K562 (cell line): ENCODE measurements at regions not wholly inside any gene's neighbourhood (a gene's known extent, or its start where the extent isn't known, plus 50 kb on each side); places are given as distances from the start of the nearest gene placed in this dataset.

Source experiments
- ATAC-seq: fragments of 200-7000 bp; cut with Tn5 transposase; 3 replicates; pipeline ENCODE4 v1.9.1; 2020; ENCODE audit warnings: moderate library complexity
- BruUV-seq: library from RNA; stranded (reverse); fragments of 400-500 nt; replicated peaks from 2 replicates; lab custom pipeline; 2021; lab: Mats Ljungman, UMichigan
- CTCF ChIA-PET: fragments of 300-600 bp; formaldehyde crosslinking; extraction: SDS; loops from one replicate; lab custom pipeline; 2021; ENCODE audit warnings: low intra/inter-chr PET ratio; lab: Yijun Ruan, JAX
- POLR2A ChIA-PET: fragments of 300-600, 350-650 bp; sonication (Branson Sonifier 250); formaldehyde crosslinking; extraction: SDS; loops from one replicate; lab custom pipeline; 2021; ENCODE audit warnings: antibody characterized with exemption, inconsistent platforms; lab: Yijun Ruan, JAX
- DNase-seq, 4 experiments: peaks; one replicate each; pipeline versions ENCODE4 v3.0.0 to v3.0.0-alpha.2; 2011 to 2018; ENCODE audit warnings: low spot score in 3 of 4, mixed read lengths in 3 of 4; ENCODE audit errors: extremely low read depth in 1 of 4
- FAIRE-seq: peaks from 2 replicates; lab custom pipeline; 2011; peaks lifted over from hg19 to GRCh38; lab: Jason Lieb, UNC
- H2AFZ ChIP-seq: 2 replicates; pipeline ENCODE4 v1.6.0; 2011; ENCODE audit warnings: low read depth, low read length, control low read depth, inconsistent platforms
- H3K27ac ChIP-seq: fragments of 200-600 bp; 3 replicates; pipeline ENCODE4 v1.8.0; 2011; ENCODE audit warnings: low read depth, mild to moderate bottlenecking, control low read depth, inconsistent platforms, low read length, moderate library complexity, mixed read lengths; ENCODE audit errors: extremely low read depth
- H3K27me3 ChIP-seq, 2 experiments: fragments of 300-600 bp in 1 of 2; 2 replicates in 1 of 2; 3 replicates in 1 of 2; pipeline versions ENCODE4 v1.6.0 to v1.8.0; 2011; ENCODE audit warnings: inconsistent platforms in 2 of 2, low read length in 2 of 2, mild to moderate bottlenecking in 1 of 2, mixed read lengths in 1 of 2, moderate library complexity in 1 of 2; ENCODE audit not compliant: control insufficient read depth in 2 of 2, insufficient read depth in 2 of 2
- H3K36me3 ChIP-seq: fragments of 300-600 bp; 3 replicates; pipeline ENCODE4 v1.8.0; 2011; ENCODE audit warnings: mild to moderate bottlenecking, low read length, inconsistent platforms; ENCODE audit not compliant: control insufficient read depth, insufficient read depth
- H3K4me1 ChIP-seq, 2 experiments: fragments of 200-600 bp in 1 of 2; replicated peaks in 1 of 2; 2 replicates in 1 of 2; 3 replicates in 1 of 2; pipeline versions ENCODE4 v1.5.1 to v1.8.0; 2011; ENCODE audit warnings: inconsistent platforms in 2 of 2, low read length in 2 of 2, mild to moderate bottlenecking in 1 of 2, mixed read lengths in 1 of 2, moderate library complexity in 1 of 2; ENCODE audit not compliant: control insufficient read depth in 2 of 2, insufficient read depth in 2 of 2
- H3K4me2 ChIP-seq: 2 replicates; pipeline ENCODE4 v1.6.1; 2011; ENCODE audit warnings: low read length, control low read depth, inconsistent platforms, mixed read lengths; ENCODE audit not compliant: insufficient read depth
- H3K4me3 ChIP-seq: fragments of 200-600 bp; sonication (generic), shearing (Covaris generic); 2 replicates; pipeline ENCODE4 v1.5.1; 2016; ENCODE audit warnings: control low read depth, inconsistent platforms
- H3K79me2 ChIP-seq: fragments of 200-600 bp; 3 replicates; pipeline ENCODE4 v1.8.0; 2011; ENCODE audit warnings: low read length, inconsistent platforms; ENCODE audit not compliant: control insufficient read depth, insufficient read depth
- H3K9ac ChIP-seq, 2 experiments: 2 replicates each; pipeline versions ENCODE4 v1.6.0 to v1.6.1; 2011; ENCODE audit warnings: low read depth in 2 of 2, low read length in 2 of 2, control low read depth in 1 of 2, inconsistent platforms in 1 of 2, mild to moderate bottlenecking in 1 of 2, mixed read lengths in 1 of 2; ENCODE audit not compliant: insufficient read depth in 1 of 2
- H3K9me1 ChIP-seq: one replicate; pipeline ENCODE4 v1.6.0; 2011; ENCODE audit warnings: inconsistent platforms, mild to moderate bottlenecking, low read length, moderate library complexity; ENCODE audit not compliant: control insufficient read depth, insufficient read depth
- H3K9me3 ChIP-seq: replicated peaks from 2 replicates; pipeline ENCODE4 v1.5.1; 2011; ENCODE audit warnings: low read depth, low read length, inconsistent platforms; ENCODE audit not compliant: control insufficient read depth, insufficient read depth
- H4K20me1 ChIP-seq: replicated peaks from 2 replicates; pipeline ENCODE4 v1.6.1; 2011; ENCODE audit warnings: low read length, inconsistent platforms, mixed read lengths; ENCODE audit not compliant: control insufficient read depth, insufficient read depth
- FOXA3 ChIP-seq, 2 experiments: fragments of 450-650 bp in 1 of 2; sonication (generic) in 1 of 2; formaldehyde crosslinking; IDR thresholded peaks in 1 of 2; conservative IDR thresholded peaks in 1 of 2; 2 replicates each; pipeline versions ENCODE4 v1.4.0 to v1.8.0; 2020 to 2022; ENCODE audit warnings: mild to moderate bottlenecking in 2 of 2, missing genetic modification reagents in 1 of 2
- HNRNPK ChIP-seq: fragments of 200-400 bp; formaldehyde crosslinking; IDR thresholded peaks from one replicate; pipeline ENCODE4 v1.6.1; 2018; ENCODE audit warnings: mild to moderate bottlenecking, low read depth, low read length; ENCODE audit not compliant: poor library complexity, severe bottlenecking
- L3MBTL2 ChIP-seq: fragments of 450-650 bp; IDR thresholded peaks from 2 replicates; pipeline ENCODE4 v1.6.1; 2016; ENCODE audit warnings: mild to moderate bottlenecking, moderate library complexity
- RBM25 ChIP-seq: fragments of 200-400 bp; formaldehyde crosslinking; IDR thresholded peaks from 2 replicates; pipeline ENCODE4 v1.6.1; 2018; ENCODE audit warnings: low read length, low read depth, moderate library complexity; ENCODE audit not compliant: severe bottlenecking
- ZFP36 ChIP-seq: fragments of 150-350 bp; IDR thresholded peaks from 2 replicates; pipeline ENCODE4 v1.6.1; 2018; ENCODE audit warnings: low read length, low read depth; ENCODE audit not compliant: partially characterized antibody
- ZNF384 ChIP-seq: IDR thresholded peaks from 2 replicates; pipeline ENCODE4 v1.6.1; 2012; ENCODE audit warnings: low read depth, low read length, improper control_type of control experiment
- ZNF445 ChIP-seq: fragments of 250-450 bp; sonication (Bioruptor Pico); IDR thresholded peaks from 2 replicates; pipeline ENCODE4 v1.4.0; 2020; ENCODE audit warnings: low read depth, mild to moderate bottlenecking, moderate library complexity
- WGBS: fragments of 100-300 bp; shearing (Covaris generic); methylation state at CpG from one replicate; pipeline ENCODE4 v1.1.6; 2016; ENCODE audit warnings: low coverage, mixed read lengths; ENCODE audit not compliant: insufficient coverage; ENCODE audit errors: missing lambda C conversion rate; 5-methylcytosine and 5-hydroxymethylcytosine counted together
- in situ Hi-C: fragments of 300-500 bp; cut with MboI; formaldehyde crosslinking; loops from 4 replicates; pipeline ENCODE4 v1.15.0; 2018; ENCODE audit warnings: inconsistent platforms, mixed read lengths
- intact Hi-C: fragments of 100-400 bp; cut with micrococcal nuclease; formaldehyde crosslinking; loops from 2 replicates; pipeline ENCODE4 v1.14.2; 2022

GRCh38 chr2:138094031-138094430 lies 129.8 kb downstream of the HNMT start:
- TF ChIP-seq FOXA3 (CRISPR knock-in tag; conservative IDR thresholded peaks at IDR 0.05 in 1 of 2, IDR thresholded peaks at IDR 0.05 in 1 of 2) (no peak), ZNF445 (CRISPR knock-in tag) (no peak), ZNF384 (no peak)
- 0% methylated on average over 3 of the region's 3 CpGs for WGBS
- POLR2A ChIA-PET, result no interaction called here
- H3K4me1 ChIP-seq, result no peaks in the 10 kb centered on the region
- BruUV-seq, result no TSS peak
- no peak for DNase-seq
- intact Hi-C loops, result loop anchor here (5.0 to 10.0 kb wide), 2 partner anchors 227 to 281 kb away; no protein-coding TSS in a partner anchor
- H3K36me3 ChIP-seq, result no peaks in the 10 kb centered on the region
- H3K9me3 ChIP-seq, result no peaks in the 10 kb centered on the region
- no peak overlapping the region for H3K27ac ChIP-seq
- ATAC-seq, result no peak
- no peak overlapping the region for H3K4me3 ChIP-seq
- H3K79me2 ChIP-seq, result no peaks in the 10 kb centered on the region
- no peak overlapping the region for H2AFZ ChIP-seq
- in situ Hi-C loops, result no loop called here
- no peaks in the 10 kb centered on the region for H3K27me3 ChIP-seq
- CTCF ChIA-PET, result no interaction called here
- no peaks in the 10 kb centered on the region for H3K9me1 ChIP-seq
- H3K9ac ChIP-seq, result no peak overlapping the region
- no peaks in the 10 kb centered on the region for H4K20me1 ChIP-seq
- FAIRE-seq, result no peak
- no peak overlapping the region for H3K4me2 ChIP-seq

GRCh38 chr2:138095336-138095735 lies 131.1 kb downstream of the HNMT start:
- Histone ChIP-seq H3K27me3 (no peaks in the 10 kb centered on the region), H3K79me2 (no peaks in the 10 kb centered on the region)
- CTCF ChIA-PET, result no interaction called here
- no peak for ATAC-seq
- no peak for TF ChIP-seq L3MBTL2
- TF ChIP-seq RBM25, result peak; percentile 69
- TF ChIP-seq HNRNPK, result no peak
- peak; percentile 90 for TF ChIP-seq ZFP36
- TF ChIP-seq, all 486 proteins: peak for 2
- intact Hi-C loops, result loop anchor here (10.0 kb wide), 1 partner anchor 279 kb away; no protein-coding TSS in a partner anchor
- H3K4me1 ChIP-seq, result no peaks in the 10 kb centered on the region
- POLR2A ChIA-PET, result interaction anchor here (0.7 to 0.8 kb wide), 2 partner anchors 8 to 23 kb away, joined by 4 read pairs; no protein-coding TSS in a partner anchor
- H3K27ac ChIP-seq, result no peak overlapping the region
- DNase-seq (no peak), FAIRE-seq (no peak)
- H3K9me3 ChIP-seq, result no peaks in the 10 kb centered on the region
- H3K9me1 ChIP-seq, result no peaks in the 10 kb centered on the region
- no TSS peak for BruUV-seq
- no peak overlapping the region for H3K4me2 ChIP-seq
- no peak overlapping the region for H2AFZ ChIP-seq
- no peaks in the 10 kb centered on the region for H4K20me1 ChIP-seq
- in situ Hi-C loops, result no loop called here
- H3K36me3 ChIP-seq, result no peaks in the 10 kb centered on the region
- H3K4me3 ChIP-seq, result no peak overlapping the region
- no peak overlapping the region for H3K9ac ChIP-seq
